Endothelial cell of umbilical vein (primary cell): ENCODE measurements at regions not wholly inside any gene's neighbourhood (a gene's known extent, or its start where the extent isn't known, plus 50 kb on each side); places are given as distances from the start of the nearest gene placed in this dataset.

Experiments used
- BruUV-seq: library from RNA; stranded (reverse); fragments of 400-500 nt; replicated peaks from 2 replicates; lab custom pipeline; 2021; lab: Mats Ljungman, UMichigan
- CTCF ChIA-PET: fragments of 300-600, 350-600 bp; sonication (Branson Sonifier 250); formaldehyde crosslinking; loops from one replicate; lab custom pipeline; 2021; ENCODE audit warnings: antibody characterized with exemption, inconsistent platforms; lab: Charles Lee
- POLR2A ChIA-PET: fragments of 300-600, 350-600 bp; sonication (Branson Sonifier 250); formaldehyde crosslinking; loops from one replicate; lab custom pipeline; 2021; ENCODE audit warnings: antibody characterized with exemption, inconsistent platforms; lab: Charles Lee
- DNase-seq: peaks from one replicate; pipeline ENCODE4 v3.0.0-alpha.2; 2011; ENCODE audit warnings: low read depth, low spot score
- FAIRE-seq: peaks from 2 replicates; lab custom pipeline; 2011; peaks lifted over from hg19 to GRCh38; lab: Jason Lieb, UNC
- H2AFZ ChIP-seq: 2 replicates; pipeline ENCODE4 v1.6.0; 2012; ENCODE audit warnings: low read depth, low read length, control low read depth, inconsistent platforms
- H3K27ac ChIP-seq: 2 replicates; pipeline ENCODE4 v1.5.1; 2011; ENCODE audit warnings: low read depth, mild to moderate bottlenecking, control low read depth, low read length, moderate library complexity; ENCODE audit not compliant: insufficient read depth
- H3K27me3 ChIP-seq, 2 experiments: 2 replicates each; pipeline versions ENCODE4 v1.6.0 to v1.6.1; 2011; ENCODE audit warnings: low read length in 2 of 2, mixed read lengths in 1 of 2; ENCODE audit not compliant: control insufficient read depth in 2 of 2, insufficient read depth in 2 of 2
- H3K36me3 ChIP-seq, 2 experiments: 2 replicates in 1 of 2; 3 replicates in 1 of 2; pipeline ENCODE4 v1.5.1; 2011; ENCODE audit warnings: low read length in 2 of 2, mild to moderate bottlenecking in 1 of 2, moderate library complexity in 1 of 2; ENCODE audit not compliant: control insufficient read depth in 2 of 2, insufficient read depth in 2 of 2; ENCODE audit errors: extremely low read depth in 1 of 2
- H3K4me1 ChIP-seq: 3 replicates; pipeline ENCODE4 v1.5.1; 2011; ENCODE audit warnings: mild to moderate bottlenecking, low read length; ENCODE audit not compliant: control insufficient read depth, insufficient read depth; ENCODE audit errors: extremely low read depth
- H3K4me2 ChIP-seq: 2 replicates; pipeline ENCODE4 v1.6.1; 2011; ENCODE audit warnings: low read length, control low read depth, mixed read lengths; ENCODE audit not compliant: insufficient read depth
- H3K4me3 ChIP-seq, 3 experiments: fragments of 200-600 bp in 1 of 3; sonication (generic), shearing (Covaris generic) in 1 of 3; replicated peaks in 1 of 3; 2 replicates each; pipeline ENCODE4 v1.5.1; 2011 to 2016; ENCODE audit warnings: control low read depth in 3 of 3, low read length in 3 of 3, mild to moderate bottlenecking in 2 of 3, inconsistent platforms in 1 of 3, low read depth in 1 of 3, moderate library complexity in 1 of 3; ENCODE audit not compliant: insufficient read depth in 1 of 3
- H3K79me2 ChIP-seq: 2 replicates; pipeline ENCODE4 v1.6.0; 2012; ENCODE audit warnings: low read length, inconsistent platforms; ENCODE audit not compliant: control insufficient read depth, insufficient read depth
- H3K9ac ChIP-seq: replicated peaks from 2 replicates; pipeline ENCODE3; 2011; ENCODE audit warnings: low read length, control low read depth; ENCODE audit not compliant: insufficient read depth; ENCODE audit errors: extremely low read depth
- H3K9me1 ChIP-seq: replicated peaks from 3 replicates; pipeline ENCODE4 v1.6.0; 2011; ENCODE audit warnings: mild to moderate bottlenecking, low read length; ENCODE audit not compliant: control insufficient read depth, insufficient read depth; ENCODE audit errors: extremely low read depth
- H3K9me3 ChIP-seq: replicated peaks from 2 replicates; pipeline ENCODE4 v1.5.1; 2012; ENCODE audit warnings: low read length, inconsistent platforms; ENCODE audit not compliant: control insufficient read depth, insufficient read depth
- H4K20me1 ChIP-seq: replicated peaks from 2 replicates; pipeline ENCODE3; 2011; ENCODE audit warnings: mild to moderate bottlenecking, low read length; ENCODE audit not compliant: control insufficient read depth, insufficient read depth; ENCODE audit errors: extremely low read depth
- EZH2 ChIP-seq: IDR thresholded peaks from 2 replicates; pipeline ENCODE4 v1.6.1; 2012; ENCODE audit warnings: borderline replicate concordance, low read depth, mild to moderate bottlenecking, moderate library complexity, low read length, inconsistent platforms; ENCODE audit not compliant: severe bottlenecking
- FOS ChIP-seq: IDR thresholded peaks from 2 replicates; pipeline ENCODE4 v1.6.1; 2011; ENCODE audit warnings: mild to moderate bottlenecking, low read length, moderate library complexity, borderline replicate concordance; ENCODE audit not compliant: insufficient read depth
- GATA2 ChIP-seq: IDR thresholded peaks from 2 replicates; pipeline ENCODE4 v1.7.0; 2011; ENCODE audit warnings: low read depth, mild to moderate bottlenecking, moderate library complexity, mixed read lengths, low read length; ENCODE audit not compliant: insufficient read length, insufficient read depth
- JUN ChIP-seq: IDR thresholded peaks from 2 replicates; pipeline ENCODE4 v1.6.1; 2011; ENCODE audit warnings: borderline replicate concordance, low read depth; ENCODE audit not compliant: insufficient read length, insufficient read depth
- MYC ChIP-seq: IDR thresholded peaks from one replicate; pipeline ENCODE4 v1.6.1; 2011; ENCODE audit warnings: mild to moderate bottlenecking, low read depth, low read length
- POLR2A ChIP-seq: IDR thresholded peaks from 2 replicates; pipeline ENCODE4 v1.6.1; 2012; ENCODE audit warnings: low read depth, mild to moderate bottlenecking, control low read depth, low read length
- dilution Hi-C: fragments of 300-500 bp; cut with MboI; formaldehyde crosslinking; loops from one replicate; pipeline ENCODE4 v1.15.0; 2019; ENCODE audit warnings: low sequenced_read_pairs; ENCODE audit not compliant: extremely low pct_ligation_motif_present
- intact Hi-C: fragments of 100-400 bp; cut with micrococcal nuclease; formaldehyde crosslinking; loops from one replicate; pipeline ENCODE4 v1.10.0; 2022

- DNase-seq (no peak), FAIRE-seq (no peak)
- TF ChIP-seq FOS (no peak), POLR2A (no peak), EZH2 (no peak), MYC (no peak), GATA2 (no peak), JUN (no peak)
- Histone ChIP-seq H3K27me3 (no peaks in the 10 kb centered on the region), H2AFZ (no peak overlapping the region), H3K4me1 (no peaks in the 10 kb centered on the region), H3K9me3 (no peaks in the 10 kb centered on the region), H3K9me1 (no peaks in the 10 kb centered on the region), H3K36me3 (no peaks in the 10 kb centered on the region), H3K9ac (no peak overlapping the region), H3K4me3 (no peak overlapping the region), H3K79me2 (no peaks in the 10 kb centered on the region), H4K20me1 (no peaks in the 10 kb centered on the region), H3K27ac (no peak overlapping the region), H3K4me2 (no peak overlapping the region)
- ChIA-PET CTCF (interaction anchor here (1.6 kb wide), 1 partner anchor 10 kb away, joined by 6 read pairs; no protein-coding TSS in a partner anchor), POLR2A (no interaction called here)
- BruUV-seq, result no TSS peak
- dilution Hi-C loops, result no loop called here
- intact Hi-C loops, result no loop called here
Measured at GRCh38 chr1:162943622-162944021, 82.6 kb upstream of the CCDC190 start.

GRCh38 chr1:162942916-162943559 is 82.1 kb upstream of the CCDC190 start:
- H3K9ac ChIP-seq, result no peak overlapping the region
- H3K36me3 ChIP-seq, result no peaks in the 10 kb centered on the region
- H3K4me3 ChIP-seq, result no peak overlapping the region
- intact Hi-C loops (no loop called here), dilution Hi-C loops (no loop called here)
- no peaks in the 10 kb centered on the region for H3K9me3 ChIP-seq
- H3K4me2 ChIP-seq, result no peak overlapping the region
- no peaks in the 10 kb centered on the region for H3K79me2 ChIP-seq
- no peaks in the 10 kb centered on the region for H3K9me1 ChIP-seq
- H4K20me1 ChIP-seq, result no peaks in the 10 kb centered on the region
- DNase-seq (no peak), FAIRE-seq (no peak)
- CTCF ChIA-PET, result interaction anchor here (1.6 to 1.9 kb wide), 2 partner anchors 9 to 31 kb away, joined by 4 to 6 read pairs; no protein-coding TSS in a partner anchor
- POLR2A ChIA-PET, result no interaction called here
- BruUV-seq, result no TSS peak
- H3K27me3 ChIP-seq, result no peaks in the 10 kb centered on the region
- H3K27ac ChIP-seq, result no peak overlapping the region
- H3K4me1 ChIP-seq, result no peaks in the 10 kb centered on the region
- no peak for TF ChIP-seq GATA2
- H2AFZ ChIP-seq, result no peak overlapping the region
